Neuronal stem cell (in vitro differentiated cells): ENCODE measurements at regions not wholly inside any gene's neighbourhood (a gene's known extent, or its start where the extent isn't known, plus 50 kb on each side); places are given as distances from the start of the nearest gene placed in this dataset.

ENCODE experiments used
- DNase-seq: peaks from one replicate; pipeline ENCODE4 v3.0.0-alpha.2; 2013; ENCODE audit warnings: low spot score
- H2AFZ ChIP-seq: one replicate; pipeline ENCODE4 v1.6.1; 2013; ENCODE audit warnings: mild to moderate bottlenecking, low read length, inconsistent platforms
- H2AK5ac ChIP-seq: 2 replicates; pipeline ENCODE4 v1.6.1; 2013; ENCODE audit warnings: low read depth, mild to moderate bottlenecking, inconsistent platforms, low read length, moderate library complexity, mixed read lengths
- H2BK120ac ChIP-seq: 2 replicates; pipeline ENCODE4 v1.6.1; 2013; ENCODE audit warnings: low read depth, mild to moderate bottlenecking, inconsistent platforms, low read length, moderate library complexity, mixed read lengths
- H2BK12ac ChIP-seq: one replicate; pipeline ENCODE4 v1.6.1; 2013; ENCODE audit warnings: low read length, inconsistent platforms
- H2BK15ac ChIP-seq: 2 replicates; pipeline ENCODE4 v1.6.1; 2013; ENCODE audit warnings: mild to moderate bottlenecking, low read length, inconsistent platforms, mixed read lengths
- H2BK5ac ChIP-seq: one replicate; pipeline ENCODE4 v1.6.1; 2013; ENCODE audit warnings: inconsistent platforms, mild to moderate bottlenecking, low read length, moderate library complexity
- H3K14ac ChIP-seq: one replicate; pipeline ENCODE4 v1.6.1; 2013; ENCODE audit warnings: low read length, inconsistent platforms
- H3K18ac ChIP-seq: 2 replicates; pipeline ENCODE4 v1.6.1; 2013; ENCODE audit warnings: low read length, inconsistent platforms
- H3K23ac ChIP-seq: 2 replicates; pipeline ENCODE4 v1.6.1; 2013; ENCODE audit warnings: low read depth, mild to moderate bottlenecking, mixed read lengths, low read length, inconsistent platforms; ENCODE audit not compliant: poor library complexity
- H3K27ac ChIP-seq: replicated peaks from 3 replicates; pipeline ENCODE4 v1.5.1; 2013; ENCODE audit warnings: low read length, inconsistent platforms
- H3K27me3 ChIP-seq, 3 experiments: 2 replicates each; pipeline ENCODE4 v1.6.1; 2013; ENCODE audit warnings: low read length in 3 of 3, mild to moderate bottlenecking in 2 of 3, inconsistent platforms in 1 of 3, low read depth in 1 of 3, mixed read lengths in 1 of 3, moderate library complexity in 1 of 3; ENCODE audit not compliant: control insufficient read depth in 3 of 3, insufficient read depth in 3 of 3
- H3K36me3 ChIP-seq, 2 donors: replicated peaks in 1 of 2; 2 replicates each; pipeline ENCODE4 v1.6.1; 2013; ENCODE audit warnings: low read length in 2 of 2; ENCODE audit not compliant: control insufficient read depth in 2 of 2, insufficient read depth in 2 of 2
- H3K4ac ChIP-seq: 2 replicates; pipeline ENCODE4 v1.6.1; 2013; ENCODE audit warnings: inconsistent platforms, mild to moderate bottlenecking, low read length, moderate library complexity
- H3K4me1 ChIP-seq, 2 donors: 1 replicate in 1 of 2; 2 replicates in 1 of 2; pipeline ENCODE4 v1.6.1; 2013; ENCODE audit warnings: low read length in 2 of 2, low read depth in 1 of 2; ENCODE audit not compliant: control insufficient read depth in 2 of 2, insufficient read depth in 1 of 2
- H3K4me2 ChIP-seq: one replicate; pipeline ENCODE4 v1.6.1; 2013; ENCODE audit warnings: mild to moderate bottlenecking, low read length, inconsistent platforms; ENCODE audit not compliant: insufficient read depth, poor library complexity, severe bottlenecking
- H3K4me3 ChIP-seq, 2 donors: 2 replicates each; pipeline ENCODE4 v1.5.1; 2013; ENCODE audit warnings: low read length in 2 of 2, mild to moderate bottlenecking in 2 of 2, inconsistent platforms in 1 of 2, moderate library complexity in 1 of 2
- H3K79me1 ChIP-seq: one replicate; pipeline ENCODE4 v1.6.1; 2013; ENCODE audit warnings: low read depth, mild to moderate bottlenecking, inconsistent platforms, low read length, moderate library complexity
- H3K9ac ChIP-seq: one replicate; pipeline ENCODE4 v1.6.1; 2013; ENCODE audit warnings: mild to moderate bottlenecking, low read depth, low read length, inconsistent platforms; ENCODE audit not compliant: poor library complexity
- H3K9me3 ChIP-seq, 2 donors: replicated peaks in 1 of 2; 2 replicates each; pipeline versions ENCODE3 to v1.6.1; 2013; ENCODE audit warnings: low read length in 2 of 2, mild to moderate bottlenecking in 2 of 2, inconsistent platforms in 1 of 2, low read depth in 1 of 2, mixed read lengths in 1 of 2, moderate library complexity in 1 of 2; ENCODE audit not compliant: control insufficient read depth in 2 of 2, insufficient read depth in 1 of 2
- H4K8ac ChIP-seq: one replicate; pipeline ENCODE4 v1.6.1; 2013; ENCODE audit warnings: low read depth, mild to moderate bottlenecking, inconsistent platforms, low read length, moderate library complexity
- H4K91ac ChIP-seq: one replicate; pipeline ENCODE4 v1.6.1; 2013; ENCODE audit warnings: low read length, low read depth, mild to moderate bottlenecking, inconsistent platforms; ENCODE audit not compliant: poor library complexity
- WGBS, 2 donors: extraction: QIAGEN DNeasy Blood & Tissue Kit; methylation state at CpG; one replicate each; pipeline ENCODE4 v1.1.7; 2013; ENCODE audit warnings: missing lambda C conversion rate in 2 of 2, mixed read lengths in 1 of 2; ENCODE audit not compliant: insufficient read length in 2 of 2, insufficient replicate concordance in 1 of 2; ENCODE audit errors: extremely low coverage in 2 of 2; 5-methylcytosine and 5-hydroxymethylcytosine counted together

- H3K9ac ChIP-seq = no peak overlapping the region
- no peak overlapping the region for H3K18ac ChIP-seq
- no peaks in the 10 kb centered on the region for H3K9me3 ChIP-seq
- no peak overlapping the region for H4K91ac ChIP-seq
- no peak overlapping the region for H2AFZ ChIP-seq
- H4K8ac ChIP-seq = no peak overlapping the region
- no peak overlapping the region for H2BK5ac ChIP-seq
- H3K4me3 ChIP-seq = no peak overlapping the region
- H3K4ac ChIP-seq = no peak overlapping the region
- H3K36me3 ChIP-seq = no peaks in the 10 kb centered on the region
- H2BK12ac ChIP-seq = no peak overlapping the region
- DNase-seq = no peak
- WGBS, 2 donors = no CpG with 5 or more reads among the region's 3 CpGs
- H3K14ac ChIP-seq = no peak overlapping the region
- no peak overlapping the region for H2AK5ac ChIP-seq
- no peak overlapping the region for H2BK15ac ChIP-seq
- H3K27me3 ChIP-seq = no peaks in the 10 kb centered on the region
- no peak overlapping the region for H3K23ac ChIP-seq
- no peak overlapping the region for H2BK120ac ChIP-seq
- no peaks in the 10 kb centered on the region for H3K79me1 ChIP-seq
- H3K4me1 ChIP-seq = no peaks in the 10 kb centered on the region
- no peak overlapping the region for H3K27ac ChIP-seq
- no peak overlapping the region for H3K4me2 ChIP-seq
Measured at GRCh38 chr2:30314981-30315380, 83.6 kb downstream of the LBH start.

GRCh38 chr2:30315391-30316063 lies 84.2 kb downstream of the LBH start:
- no peaks in the 10 kb centered on the region for H3K9me3 ChIP-seq
- 100% methylated on average over 1 of the region's 3 CpGs; no CpG with 5 or more reads in 1 of the 2 donors for WGBS, 2 donors

GRCh38 chr2:30316408-30316807 lies 85.1 kb downstream of the LBH start:
- H2BK15ac ChIP-seq = no peak overlapping the region
- H3K27ac ChIP-seq = no peak overlapping the region
- no peak overlapping the region for H2AFZ ChIP-seq
- no peak overlapping the region for H3K4ac ChIP-seq
- no peak for DNase-seq
- no peaks in the 10 kb centered on the region for H3K9me3 ChIP-seq
- H2BK12ac ChIP-seq = no peak overlapping the region
- no CpG with 5 or more reads among the region's 2 CpGs for WGBS, 2 donors
- H4K8ac ChIP-seq = no peak overlapping the region
- no peaks in the 10 kb centered on the region for H3K27me3 ChIP-seq
- H2BK5ac ChIP-seq = no peak overlapping the region
- H3K23ac ChIP-seq = no peak overlapping the region
- H3K79me1 ChIP-seq = no peaks in the 10 kb centered on the region
- peaks cover 0 to 2% of the 10 kb centered on the region in 2 donors for H3K4me1 ChIP-seq
- H3K36me3 ChIP-seq = no peaks in the 10 kb centered on the region
- no peak overlapping the region for H3K4me3 ChIP-seq
- H2BK120ac ChIP-seq = no peak overlapping the region
- no peak overlapping the region for H4K91ac ChIP-seq
- H3K18ac ChIP-seq = no peak overlapping the region
- H3K4me2 ChIP-seq = no peak overlapping the region
- no peak overlapping the region for H3K9ac ChIP-seq
- no peak overlapping the region for H3K14ac ChIP-seq
- no peak overlapping the region for H2AK5ac ChIP-seq

More at GRCh38 chr2:30315391-30316063, 84.2 kb downstream of the LBH start:
- no peak overlapping the region for H4K8ac ChIP-seq
- no peak overlapping the region for H2BK12ac ChIP-seq
- H3K36me3 ChIP-seq = no peaks in the 10 kb centered on the region
- H3K27me3 ChIP-seq = no peaks in the 10 kb centered on the region
- no peak overlapping the region for H3K23ac ChIP-seq
- no peak overlapping the region for H3K27ac ChIP-seq
- no peak overlapping the region for H3K18ac ChIP-seq
- no peaks in the 10 kb centered on the region for H3K4me1 ChIP-seq
- no peak overlapping the region for H2AFZ ChIP-seq
- H3K4me3 ChIP-seq = no peak overlapping the region
- no peak overlapping the region for H3K4me2 ChIP-seq
- H2BK120ac ChIP-seq = no peak overlapping the region
- H3K14ac ChIP-seq = no peak overlapping the region
- no peak overlapping the region for H3K4ac ChIP-seq
- no peak overlapping the region for H2BK15ac ChIP-seq
- no peak for DNase-seq
- H3K9ac ChIP-seq = no peak overlapping the region
- H4K91ac ChIP-seq = no peak overlapping the region
- no peaks in the 10 kb centered on the region for H3K79me1 ChIP-seq
- no peak overlapping the region for H2AK5ac ChIP-seq
- H2BK5ac ChIP-seq = no peak overlapping the region

GRCh38 chr2:30318987-30319782 lies 87.9 kb downstream of the LBH start:
- peaks cover 0 to 2% of the 10 kb centered on the region in 2 donors for H3K4me1 ChIP-seq
- H3K27ac ChIP-seq = no peak overlapping the region
- H2BK15ac ChIP-seq = no peak overlapping the region
- no peaks in the 10 kb centered on the region for H3K9me3 ChIP-seq
- H2BK120ac ChIP-seq = no peak overlapping the region
- H2AFZ ChIP-seq = no peak overlapping the region
- no peak overlapping the region for H4K91ac ChIP-seq
- H3K79me1 ChIP-seq = no peaks in the 10 kb centered on the region
- H3K23ac ChIP-seq = no peak overlapping the region
- no peak overlapping the region for H3K18ac ChIP-seq
- no peak for DNase-seq
- H2BK5ac ChIP-seq = no peak overlapping the region
- no CpG with 5 or more reads among the region's 8 CpGs for WGBS, 2 donors
- no peak overlapping the region for H4K8ac ChIP-seq
- H3K36me3 ChIP-seq = no peaks in the 10 kb centered on the region
- H3K14ac ChIP-seq = peak overlapping the region; percentile 6
- no peak overlapping the region for H2AK5ac ChIP-seq
- H3K4me3 ChIP-seq = no peak overlapping the region
- no peak overlapping the region for H3K4ac ChIP-seq
- no peak overlapping the region for H3K4me2 ChIP-seq
- H2BK12ac ChIP-seq = no peak overlapping the region
- H3K9ac ChIP-seq = no peak overlapping the region
- no peaks in the 10 kb centered on the region for H3K27me3 ChIP-seq
